H1 (cell line): ENCODE measurements at regions not wholly inside any gene's neighbourhood (a gene's known extent, or its start where the extent isn't known, plus 50 kb on each side); places are given as distances from the start of the nearest gene placed in this dataset.
A peak's percentile ranks its signal among the peaks of the same experiment; 100 is the strongest.

Source experiments
- CTCF ChIA-PET: fragments of 300-600 bp; sonication (Branson Sonifier 250); formaldehyde crosslinking; loops from one replicate; lab custom pipeline; 2021; ENCODE audit not compliant: partially characterized antibody; lab: Charles Lee
- POLR2A ChIA-PET: fragments of 300-600 bp; sonication (Branson Sonifier 250); formaldehyde crosslinking; loops from one replicate; lab custom pipeline; 2021; ENCODE audit warnings: inconsistent platforms; ENCODE audit not compliant: partially characterized antibody; lab: Charles Lee
- DNase-seq, 2 experiments: peaks; one replicate each; pipeline versions ENCODE4 v3.0.0 to v3.0.0-alpha.2; 2010 to 2022; ENCODE audit warnings: low spot score in 2 of 2, low read depth in 1 of 2, mixed read lengths in 1 of 2
- FAIRE-seq: peaks from 2 replicates; lab custom pipeline; 2011; peaks lifted over from hg19 to GRCh38; lab: Jason Lieb, UNC
- H2AFZ ChIP-seq: 2 replicates; pipeline ENCODE4 v1.8.1; 2012; ENCODE audit warnings: low read length, inconsistent platforms
- H2AK5ac ChIP-seq: 2 replicates; pipeline ENCODE4 v1.6.1; 2013; ENCODE audit warnings: low read depth, low read length
- H2BK120ac ChIP-seq: replicated peaks from 2 replicates; pipeline ENCODE3; 2013; ENCODE audit warnings: low read depth, low read length, inconsistent platforms
- H2BK12ac ChIP-seq: 2 replicates; pipeline ENCODE4 v1.6.1; 2013; ENCODE audit warnings: low read depth, low read length
- H2BK15ac ChIP-seq: 2 replicates; pipeline ENCODE4 v1.6.1; 2013; ENCODE audit warnings: low read length
- H2BK20ac ChIP-seq: 2 replicates; pipeline ENCODE4 v1.6.1; 2013; ENCODE audit warnings: low read length
- H2BK5ac ChIP-seq: 2 replicates; pipeline ENCODE4 v1.6.1; 2013; ENCODE audit warnings: low read depth, low read length
- H3K14ac ChIP-seq: 2 replicates; pipeline ENCODE4 v1.6.1; 2013; ENCODE audit warnings: inconsistent platforms; ENCODE audit not compliant: insufficient read length
- H3K18ac ChIP-seq: 2 replicates; pipeline ENCODE4 v1.6.1; 2013; ENCODE audit warnings: low read length; ENCODE audit errors: extremely low read depth
- H3K23ac ChIP-seq: 2 replicates; pipeline ENCODE4 v1.6.1; 2013; ENCODE audit warnings: inconsistent platforms; ENCODE audit not compliant: insufficient read length
- H3K23me2 ChIP-seq: 2 replicates; pipeline ENCODE4 v1.6.1; 2013; ENCODE audit warnings: low read depth, low read length
- H3K27ac ChIP-seq: 2 replicates; pipeline ENCODE4 v1.6.1; 2011; ENCODE audit warnings: low read depth, low read length, inconsistent platforms
- H3K27me3 ChIP-seq, 4 experiments: replicated peaks in 1 of 4; 1 replicate in 1 of 4; 2 replicates in 3 of 4; pipeline versions ENCODE4 v1.6.1 to v1.8.1; 2011 to 2013; ENCODE audit warnings: low read length in 3 of 4, mild to moderate bottlenecking in 3 of 4, inconsistent platforms in 2 of 4, mixed read lengths in 2 of 4, moderate library complexity in 1 of 4; ENCODE audit not compliant: control insufficient read depth in 3 of 4, insufficient read depth in 3 of 4; ENCODE audit errors: extremely low read depth in 1 of 4
- H3K36me3 ChIP-seq, 4 experiments: 2 replicates each; pipeline versions ENCODE4 v1.6.1 to v1.8.1; 2011 to 2013; ENCODE audit warnings: mild to moderate bottlenecking in 4 of 4, low read length in 3 of 4, moderate library complexity in 2 of 4, control low read depth in 1 of 4, inconsistent platforms in 1 of 4; ENCODE audit not compliant: insufficient read depth in 4 of 4, control insufficient read depth in 2 of 4
- H3K4ac ChIP-seq: replicated peaks from 2 replicates; pipeline ENCODE3; 2013; ENCODE audit warnings: low read length, low read depth, mixed read lengths, inconsistent platforms; ENCODE audit not compliant: insufficient read length
- H3K4me1 ChIP-seq, 4 experiments: replicated peaks in 1 of 4; 1 replicate in 1 of 4; 2 replicates in 3 of 4; pipeline versions ENCODE4 v1.6.1 to v1.8.1; 2011 to 2013; ENCODE audit warnings: low read length in 3 of 4, inconsistent platforms in 2 of 4, mixed read lengths in 1 of 4; ENCODE audit not compliant: insufficient read depth in 4 of 4, control insufficient read depth in 3 of 4
- H3K4me2 ChIP-seq, 2 experiments: 2 replicates each; pipeline versions ENCODE4 v1.6.1 to v1.8.1; 2011 to 2013; ENCODE audit warnings: low read depth in 2 of 2, low read length in 2 of 2, control low read depth in 1 of 2, inconsistent platforms in 1 of 2, mild to moderate bottlenecking in 1 of 2; ENCODE audit not compliant: insufficient read depth in 1 of 2
- H3K4me3 ChIP-seq, 4 experiments: fragments of 200-600, 300-600 bp in 1 of 4; sonication (generic), shearing (Covaris generic), sonication (Bioruptor Twin) in 1 of 4; 2 replicates each; pipeline versions ENCODE4 v1.5.1 to v1.8.1; 2011 to 2016; ENCODE audit warnings: low read length in 4 of 4, low read depth in 3 of 4, control low read depth in 2 of 4, inconsistent platforms in 2 of 4, mild to moderate bottlenecking in 2 of 4, mixed read lengths in 1 of 4, moderate library complexity in 1 of 4; ENCODE audit not compliant: insufficient read depth in 2 of 4; ENCODE audit errors: extremely low read depth in 1 of 4
- H3K56ac ChIP-seq: replicated peaks from 2 replicates; pipeline ENCODE3; 2013; ENCODE audit warnings: low read depth, mild to moderate bottlenecking, mixed read lengths, low read length, inconsistent platforms; ENCODE audit not compliant: insufficient read length
- H3K79me1 ChIP-seq: 2 replicates; pipeline ENCODE4 v1.6.1; 2013; ENCODE audit warnings: low read depth, low read length, control low read depth
- H3K79me2 ChIP-seq, 2 experiments: 2 replicates each; pipeline versions ENCODE4 v1.6.1 to v1.8.1; 2012 to 2013; ENCODE audit warnings: low read length in 2 of 2, mild to moderate bottlenecking in 2 of 2, inconsistent platforms in 1 of 2; ENCODE audit not compliant: insufficient read depth in 2 of 2, control insufficient read depth in 1 of 2
- H3K9ac ChIP-seq, 4 experiments: replicated peaks in 1 of 4; 1 replicate in 1 of 4; 2 replicates in 3 of 4; pipeline versions ENCODE4 v1.6.1 to v1.8.1; 2011 to 2013; ENCODE audit warnings: low read depth in 3 of 4, low read length in 3 of 4, control low read depth in 2 of 4, mild to moderate bottlenecking in 2 of 4, moderate library complexity in 2 of 4, inconsistent platforms in 1 of 4; ENCODE audit errors: extremely low read depth in 1 of 4
- H3K9me3 ChIP-seq, 2 experiments: 2 replicates each; pipeline versions ENCODE4 v1.6.1 to v1.8.1; 2012 to 2013; ENCODE audit warnings: mild to moderate bottlenecking in 2 of 2, moderate library complexity in 2 of 2, control low read depth in 1 of 2, inconsistent platforms in 1 of 2, low read depth in 1 of 2, low read length in 1 of 2, mixed read lengths in 1 of 2; ENCODE audit not compliant: insufficient read depth in 2 of 2
- H4K20me1 ChIP-seq, 2 experiments: replicated peaks in 1 of 2; 2 replicates each; pipeline versions ENCODE3 to v1.8.1; 2011 to 2013; ENCODE audit warnings: inconsistent platforms in 2 of 2, low read length in 2 of 2, mild to moderate bottlenecking in 1 of 2; ENCODE audit not compliant: insufficient read depth in 2 of 2, control insufficient read depth in 1 of 2
- H4K5ac ChIP-seq: 2 replicates; pipeline ENCODE4 v1.6.1; 2013; ENCODE audit warnings: low read length, low read depth, mixed read lengths, inconsistent platforms; ENCODE audit not compliant: insufficient read length
- H4K8ac ChIP-seq: 2 replicates; pipeline ENCODE4 v1.8.0; 2013; ENCODE audit warnings: mild to moderate bottlenecking, moderate library complexity, low read length, inconsistent platforms; ENCODE audit not compliant: insufficient read depth; ENCODE audit errors: extremely low read depth
- H4K91ac ChIP-seq: replicated peaks from 2 replicates; pipeline ENCODE3; 2013; ENCODE audit warnings: low read length, mixed read lengths, inconsistent platforms; ENCODE audit not compliant: insufficient read length
- CBX8 ChIP-seq: fragments of 300-800, 300-1000 bp; sonication (generic); IDR thresholded peaks from 2 replicates; pipeline ENCODE4 v1.7.1; 2016; ENCODE audit warnings: low read depth, low read length, borderline replicate concordance
- EP300 ChIP-seq, 2 experiments: IDR thresholded peaks; 1 replicate in 1 of 2; 2 replicates in 1 of 2; pipeline ENCODE4 v1.6.1; 2011 to 2012; ENCODE audit warnings: low read depth in 2 of 2, low read length in 2 of 2, mild to moderate bottlenecking in 2 of 2, borderline replicate concordance in 1 of 2, inconsistent platforms in 1 of 2, moderate library complexity in 1 of 2
- EZH2 ChIP-seq: fragments of 200-600 bp; sonication (generic); IDR thresholded peaks from 2 replicates; pipeline ENCODE4 v1.7.1; 2012; ENCODE audit warnings: low read depth, mild to moderate bottlenecking, moderate library complexity, low read length, inconsistent platforms; ENCODE audit not compliant: severe bottlenecking
- HDAC6 ChIP-seq: IDR thresholded peaks from one replicate; pipeline ENCODE4 v1.7.1; 2012; ENCODE audit warnings: low read depth, mild to moderate bottlenecking, inconsistent platforms, low read length, moderate library complexity
- KDM1A ChIP-seq: fragments of 200-600, 300-600 bp; sonication (generic); IDR thresholded peaks from 2 replicates; pipeline ENCODE4 v1.7.1; 2016; ENCODE audit warnings: mild to moderate bottlenecking, low read length, borderline replicate concordance
- KDM5A ChIP-seq: fragments of 200-600 bp; IDR thresholded peaks from 2 replicates; pipeline ENCODE4 v1.7.1; 2012; ENCODE audit warnings: mild to moderate bottlenecking, low read length, inconsistent platforms, mixed read lengths
- MAFK ChIP-seq: IDR thresholded peaks from 2 replicates; pipeline ENCODE4 v1.6.1; 2012; ENCODE audit warnings: low read depth, mild to moderate bottlenecking, improper control_type of control experiment, low read length
- POLR2AphosphoS5 ChIP-seq: IDR thresholded peaks from 2 replicates; pipeline ENCODE4 v1.6.1; 2011; ENCODE audit warnings: low read depth, low read length
- SAP30 ChIP-seq: fragments of 300-600 bp; sonication (generic); IDR thresholded peaks from 2 replicates; pipeline ENCODE4 v1.7.1; 2012; ENCODE audit warnings: low read length, moderate library complexity, mild to moderate bottlenecking, inconsistent platforms; ENCODE audit not compliant: insufficient read depth, insufficient replicate concordance
- SIX5 ChIP-seq: IDR thresholded peaks from 2 replicates; pipeline ENCODE4 v1.6.1; 2011; ENCODE audit warnings: mild to moderate bottlenecking, low read depth, low read length
- TAF1 ChIP-seq: IDR thresholded peaks from 2 replicates; pipeline ENCODE4 v1.6.1; 2011; ENCODE audit warnings: mild to moderate bottlenecking, low read depth, low read length
- WGBS, 2 experiments: shearing (Covaris generic) in 1 of 2; methylation state at CpG; one replicate each; pipeline versions ENCODE4 v1.1.6 to v1.1.7; 2013 to 2015; ENCODE audit warnings: low lambda C conversion rate in 2 of 2, mixed read lengths in 2 of 2, inconsistent platforms in 1 of 2, low coverage in 1 of 2, missing lambda C conversion rate in 1 of 2; ENCODE audit not compliant: insufficient replicate concordance in 2 of 2, insufficient coverage in 1 of 2, insufficient read length in 1 of 2; ENCODE audit errors: extremely low coverage in 1 of 2, missing lambda C conversion rate in 1 of 2; 5-methylcytosine and 5-hydroxymethylcytosine counted together
- TF ChIP-seq, protein P1 (sequence below): IDR thresholded peaks from 2 replicates; pipeline ENCODE4 v1.6.1; 2012; ENCODE audit warnings: inconsistent platforms
- TF ChIP-seq, protein P2 (sequence below): IDR thresholded peaks from 2 replicates; pipeline ENCODE4 v1.6.1; 2012; ENCODE audit warnings: inconsistent platforms

DNA sequence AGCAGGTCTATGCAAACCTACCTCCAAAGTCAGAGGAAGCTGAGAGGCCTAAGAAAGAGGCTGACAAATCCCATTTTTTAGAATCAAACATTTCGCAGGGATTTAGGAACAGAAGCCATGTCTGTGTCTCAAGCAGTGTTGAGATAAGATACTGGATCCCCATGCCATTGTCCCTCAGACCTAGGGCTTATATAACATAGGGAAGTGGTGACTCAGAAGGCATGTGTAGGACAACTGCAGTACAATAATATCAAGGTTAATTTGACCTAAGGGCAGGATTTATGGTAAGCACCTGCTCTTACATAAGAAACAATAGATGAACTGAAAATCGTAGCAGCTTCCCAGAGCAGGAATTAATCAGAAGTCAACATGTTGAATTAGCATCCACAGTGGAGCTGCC is 459.4 kb downstream of the ANXA1 start:
- H3K36me3 ChIP-seq, result no peaks in the 10 kb centered on the region
- H3K18ac ChIP-seq, result no peak overlapping the region
- H2BK20ac ChIP-seq, result no peak overlapping the region; the same call in 1 of the 2 replicates
- peak overlapping the region; percentile 12; the same call in 1 of the 2 replicates for H2AFZ ChIP-seq
- POLR2A ChIA-PET, result no interaction called here
- no peaks in the 10 kb centered on the region for H3K23me2 ChIP-seq
- no peak overlapping the region for H2BK120ac ChIP-seq
- no peak overlapping the region for H3K23ac ChIP-seq
- no peaks in the 10 kb centered on the region for H3K79me1 ChIP-seq
- H2BK15ac ChIP-seq, result no peak overlapping the region
- no peak overlapping the region for H3K56ac ChIP-seq
- no peak overlapping the region for H3K14ac ChIP-seq
- no peak overlapping the region for H3K4me2 ChIP-seq
- TF ChIP-seq MAFK (no peak), KDM5A (no peak), TAF1 (no peak), SIX5 (no peak), CBX8 (no peak), KDM1A (no peak), EZH2 (no peak), SAP30 (no peak), HDAC6 (no peak), EP300 (IDR thresholded peaks at IDR 0.05; ENCODE audit: borderline replicate concordance in 1 of 2, low read depth in 2 of 2, low read length in 2 of 2) (no peak), POLR2AphosphoS5 (no peak)
- TF ChIP-seq, protein P1, sequence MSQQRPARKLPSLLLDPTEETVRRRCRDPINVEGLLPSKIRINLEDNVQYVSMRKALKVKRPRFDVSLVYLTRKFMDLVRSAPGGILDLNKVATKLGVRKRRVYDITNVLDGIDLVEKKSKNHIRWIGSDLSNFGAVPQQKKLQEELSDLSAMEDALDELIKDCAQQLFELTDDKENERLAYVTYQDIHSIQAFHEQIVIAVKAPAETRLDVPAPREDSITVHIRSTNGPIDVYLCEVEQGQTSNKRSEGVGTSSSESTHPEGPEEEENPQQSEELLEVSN, result no peak
- TF ChIP-seq, protein P2, sequence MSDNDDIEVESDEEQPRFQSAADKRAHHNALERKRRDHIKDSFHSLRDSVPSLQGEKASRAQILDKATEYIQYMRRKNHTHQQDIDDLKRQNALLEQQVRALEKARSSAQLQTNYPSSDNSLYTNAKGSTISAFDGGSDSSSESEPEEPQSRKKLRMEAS, result no peak
- H4K8ac ChIP-seq, result no peak overlapping the region
- H4K91ac ChIP-seq, result no peak overlapping the region
- H4K5ac ChIP-seq, result no peak overlapping the region
- H3K4me3 ChIP-seq, result no peak overlapping the region
- DNase-seq, result no peak
- H3K27me3 ChIP-seq, result no peaks in the 10 kb centered on the region
- no peaks in the 10 kb centered on the region for H3K9me3 ChIP-seq
- 95% methylated on average over 2 of the region's 2 CpGs; no CpG with 5 or more reads in 1 of the 2 experiments for WGBS, 2 experiments
- no peak overlapping the region for H3K9ac ChIP-seq
- no peak overlapping the region for H2BK12ac ChIP-seq
- peaks cover 0 to 4% (median 0%) of the 10 kb centered on the region in 4 experiments; a peak in 1 of 7 replicates for H3K4me1 ChIP-seq
- H2AK5ac ChIP-seq, result no peak overlapping the region
- H4K20me1 ChIP-seq, result no peaks in the 10 kb centered on the region
- H3K4ac ChIP-seq, result no peak overlapping the region
- no peaks in the 10 kb centered on the region for H3K79me2 ChIP-seq
- no peak for FAIRE-seq
- no peak overlapping the region for H3K27ac ChIP-seq
- no peak overlapping the region for H2BK5ac ChIP-seq
- CTCF ChIA-PET, result no interaction called here
